MM.1S (cell line): ENCODE measurements at regions not wholly inside any gene's neighbourhood (a gene's known extent, or its start where the extent isn't known, plus 50 kb on each side); places are given as distances from the start of the nearest gene placed in this dataset.

Experiments
- DNase-seq: peaks from one replicate; pipeline ENCODE4 v3.0.0-alpha.2; 2015
- H2AFZ ChIP-seq: fragments of 300-600 bp; sonication (generic); 2 replicates; pipeline ENCODE4 v1.6.0; 2016; ENCODE audit warnings: antibody characterized with exemption, low read length
- H3F3A ChIP-seq: fragments of 300-600 bp; sonication (generic); 2 replicates; pipeline ENCODE4 v1.6.1; 2016; ENCODE audit warnings: mild to moderate bottlenecking, antibody characterized with exemption, low read length, moderate library complexity, mixed read lengths; ENCODE audit not compliant: insufficient read depth
- H3K27ac ChIP-seq: fragments of 300-600 bp; sonication (generic); 2 replicates; pipeline ENCODE4 v1.5.1; 2016; ENCODE audit warnings: mild to moderate bottlenecking, low read length
- H3K27me3 ChIP-seq: fragments of 300-600 bp; sonication (generic); replicated peaks from 2 replicates; pipeline ENCODE4 v1.6.0; 2016; ENCODE audit warnings: low read length; ENCODE audit not compliant: insufficient read depth
- H3K36me3 ChIP-seq: fragments of 300-600 bp; sonication (generic); replicated peaks from 2 replicates; pipeline ENCODE4 v1.6.1; 2016; ENCODE audit warnings: mild to moderate bottlenecking, low read length, mixed read lengths; ENCODE audit not compliant: insufficient read depth
- H3K4me1 ChIP-seq: fragments of 300-600 bp; sonication (generic); 2 replicates; pipeline ENCODE4 v1.6.1; 2016; ENCODE audit warnings: low read length, mixed read lengths
- H3K4me2 ChIP-seq: fragments of 300-600 bp; sonication (generic); 2 replicates; pipeline ENCODE4 v1.6.0; 2016; ENCODE audit warnings: low read depth, low read length
- H3K4me3 ChIP-seq: fragments of 300-600 bp; sonication (generic); 2 replicates; pipeline ENCODE4 v1.5.1; 2016; ENCODE audit warnings: low read length, mixed read lengths
- H3K79me2 ChIP-seq: fragments of 300-600 bp; sonication (generic); 2 replicates; pipeline ENCODE4 v1.6.1; 2016; ENCODE audit warnings: mixed run types, low read length, mixed read lengths
- H3K9ac ChIP-seq: fragments of 300-600 bp; sonication (generic); 2 replicates; pipeline ENCODE4 v1.6.1; 2016; ENCODE audit warnings: low read length, mixed read lengths
- H3K9me2 ChIP-seq: fragments of 300-600 bp; sonication (generic); replicated peaks from 2 replicates; pipeline ENCODE4 v1.6.1; 2016; ENCODE audit warnings: mild to moderate bottlenecking, low read length, mixed read lengths; ENCODE audit not compliant: insufficient read depth
- H3K9me3 ChIP-seq: fragments of 300-600 bp; sonication (generic); replicated peaks from 2 replicates; pipeline ENCODE4 v1.6.1; 2016; ENCODE audit warnings: mild to moderate bottlenecking, low read length, mixed read lengths; ENCODE audit not compliant: insufficient read depth
- H4K20me1 ChIP-seq: fragments of 300-600 bp; sonication (generic); 2 replicates; pipeline ENCODE4 v1.6.1; 2016; ENCODE audit warnings: mild to moderate bottlenecking, low read length, moderate library complexity, mixed read lengths; ENCODE audit not compliant: insufficient read depth
- CTCF ChIP-seq: fragments of 300-600 bp; sonication (generic); IDR thresholded peaks from 2 replicates; pipeline ENCODE4 v1.5.1; 2016; ENCODE audit warnings: antibody characterized with exemption, low read length, mixed read lengths
- EZH2 ChIP-seq: fragments of 300-600 bp; sonication (generic); optimal IDR thresholded peaks from 2 replicates; pipeline ENCODE3; 2017; ENCODE audit warnings: low read depth, mild to moderate bottlenecking, antibody characterized with exemption, low read length, mixed read lengths
- EZH2phosphoT487 ChIP-seq: fragments of 300-600 bp; sonication (generic); IDR thresholded peaks from 2 replicates; pipeline ENCODE4 v1.6.1; 2018; ENCODE audit warnings: antibody characterized with exemption, low read length

GRCh38 chr21:22795644-22796043 is 1797.4 kb downstream of the NCAM2 start:
- H4K20me1 ChIP-seq, result no peaks in the 10 kb centered on the region
- H3K4me2 ChIP-seq, result peak overlapping the region; percentile 54; the same call in 1 of the 2 replicates
- H2AFZ ChIP-seq, result peak overlapping the region; percentile 47
- H3F3A ChIP-seq, result no peaks in the 10 kb centered on the region
- 0 out of 2 replicates have a peak, but pooled peaks cover 5% of the 10 kb centered on the region for H3K4me1 ChIP-seq
- H3K27me3 ChIP-seq, result no peaks in the 10 kb centered on the region
- H3K36me3 ChIP-seq, result no peaks in the 10 kb centered on the region
- no peaks in the 10 kb centered on the region for H3K9me3 ChIP-seq
- no peak overlapping the region for H3K27ac ChIP-seq
- H3K9me2 ChIP-seq, result no peaks in the 10 kb centered on the region
- no peak overlapping the region for H3K9ac ChIP-seq
- peak; percentile 16 for DNase-seq
- H3K79me2 ChIP-seq, result no peaks in the 10 kb centered on the region
- TF ChIP-seq EZH2phosphoT487, result no peak
- no peak for TF ChIP-seq CTCF
- TF ChIP-seq EZH2, result no peak
- H3K4me3 ChIP-seq, result peak overlapping the region; percentile 20; the same call in 1 of the 2 replicates

- no peak for TF ChIP-seq EZH2
- no peak for TF ChIP-seq CTCF
- no peak for TF ChIP-seq EZH2phosphoT487
- H3K4me1 ChIP-seq, result 0 out of 2 replicates have a peak, but pooled peaks cover 5% of the 10 kb centered on the region
- no peak overlapping the region for H3K9ac ChIP-seq
- peak overlapping the region; percentile 47; the same call in 1 of the 2 replicates for H2AFZ ChIP-seq
- no peaks in the 10 kb centered on the region for H3K79me2 ChIP-seq
- H4K20me1 ChIP-seq, result no peaks in the 10 kb centered on the region
- H3K9me3 ChIP-seq, result no peaks in the 10 kb centered on the region
- peak overlapping the region; percentile 54; the same call in 1 of the 2 replicates for H3K4me2 ChIP-seq
- no peak for DNase-seq
- H3K27ac ChIP-seq, result no peak overlapping the region
- no peaks in the 10 kb centered on the region for H3K9me2 ChIP-seq
- H3K36me3 ChIP-seq, result no peaks in the 10 kb centered on the region
- H3K27me3 ChIP-seq, result no peaks in the 10 kb centered on the region
- H3F3A ChIP-seq, result no peaks in the 10 kb centered on the region
- peak overlapping the region; percentile 20; the same call in 1 of the 2 replicates for H3K4me3 ChIP-seq
Observed at GRCh38 chr21:22796147-22796546, 1797.9 kb downstream of the NCAM2 start.

- DNase-seq, result no peak
- H4K20me1 ChIP-seq, result no peaks in the 10 kb centered on the region
- no peak overlapping the region for H3K4me2 ChIP-seq
- TF ChIP-seq EZH2phosphoT487 (no peak), EZH2 (no peak), CTCF (no peak)
- H3K9me3 ChIP-seq, result no peaks in the 10 kb centered on the region
- no peaks in the 10 kb centered on the region for H3K79me2 ChIP-seq
- no peak overlapping the region for H2AFZ ChIP-seq
- no peak overlapping the region for H3K9ac ChIP-seq
- no peak overlapping the region for H3K27ac ChIP-seq
- H3F3A ChIP-seq, result no peaks in the 10 kb centered on the region
- H3K9me2 ChIP-seq, result no peaks in the 10 kb centered on the region
- H3K4me3 ChIP-seq, result no peak overlapping the region
- H3K36me3 ChIP-seq, result no peaks in the 10 kb centered on the region
- no peaks in the 10 kb centered on the region for H3K27me3 ChIP-seq
- H3K4me1 ChIP-seq, result no peaks in the 10 kb centered on the region
Observed at GRCh38 chr21:22804151-22804550, 1805.9 kb downstream of the NCAM2 start.
